Skeletal muscle satellite cell (primary cell): ENCODE measurements at regions not wholly inside any gene's neighbourhood (a gene's known extent, or its start where the extent isn't known, plus 50 kb on each side); places are given as distances from the start of the nearest gene placed in this dataset.

Source experiments
- H3K27me3 ChIP-seq: 2 replicates; pipeline ENCODE4 v1.7.0; 2013; ENCODE audit warnings: low read length; ENCODE audit not compliant: control insufficient read depth, insufficient read depth
- H3K36me3 ChIP-seq: 2 replicates; pipeline ENCODE4 v1.7.0; 2013; ENCODE audit warnings: mild to moderate bottlenecking, control low read depth, low read length; ENCODE audit not compliant: insufficient read depth
- H3K4me1 ChIP-seq: 2 replicates; pipeline ENCODE4 v1.7.0; 2013; ENCODE audit warnings: low read length; ENCODE audit not compliant: control insufficient read depth, insufficient read depth
- H3K4me2 ChIP-seq: 2 replicates; pipeline ENCODE4 v1.7.0; 2013; ENCODE audit warnings: mild to moderate bottlenecking, low read length
- H3K4me3 ChIP-seq: 2 replicates; pipeline ENCODE4 v1.7.0; 2013; ENCODE audit warnings: low read length
- H3K9ac ChIP-seq: 2 replicates; pipeline ENCODE4 v1.7.0; 2013; ENCODE audit warnings: mild to moderate bottlenecking, low read depth, low read length, moderate library complexity
- H3K9me3 ChIP-seq: replicated peaks from 2 replicates; pipeline ENCODE4 v1.7.0; 2013; ENCODE audit warnings: mild to moderate bottlenecking, control low read depth, low read length

DNA sequence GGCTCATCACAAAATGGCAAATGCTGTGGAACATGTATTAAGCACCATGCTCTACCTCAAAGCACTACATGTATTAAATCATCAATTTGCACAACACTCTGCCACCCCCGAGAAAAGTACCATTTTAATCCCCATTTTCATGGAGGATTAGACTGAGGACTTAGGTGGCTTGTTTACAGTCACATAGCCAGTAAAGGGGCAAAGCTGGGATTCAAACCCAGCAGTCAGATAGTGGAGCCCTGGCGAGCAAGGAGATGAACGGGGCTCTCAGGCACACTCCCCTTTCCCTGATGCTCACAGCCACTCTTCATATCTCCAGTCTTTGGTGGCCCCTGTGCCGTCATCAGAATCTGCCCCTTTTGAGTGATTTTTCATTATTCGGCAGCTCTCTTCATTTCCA is 262.9 kb downstream of the DIRAS2 start:
- no peak overlapping the region for H3K4me3 ChIP-seq
- no peaks in the 10 kb centered on the region for H3K27me3 ChIP-seq
- H3K4me1 ChIP-seq: no peaks in the 10 kb centered on the region
- H3K9ac ChIP-seq: no peak overlapping the region
- no peak overlapping the region for H3K4me2 ChIP-seq
- H3K36me3 ChIP-seq: no peaks in the 10 kb centered on the region
- H3K9me3 ChIP-seq: no peaks in the 10 kb centered on the region

- no peaks in the 10 kb centered on the region for H3K4me1 ChIP-seq
- H3K4me3 ChIP-seq: no peak overlapping the region
- no peaks in the 10 kb centered on the region for H3K9me3 ChIP-seq
- no peaks in the 10 kb centered on the region for H3K27me3 ChIP-seq
- no peak overlapping the region for H3K4me2 ChIP-seq
- no peak overlapping the region for H3K9ac ChIP-seq
- no peaks in the 10 kb centered on the region for H3K36me3 ChIP-seq
Measured at GRCh38 chr9:90385146-90385545, 257.5 kb downstream of the DIRAS2 start.

DNA sequence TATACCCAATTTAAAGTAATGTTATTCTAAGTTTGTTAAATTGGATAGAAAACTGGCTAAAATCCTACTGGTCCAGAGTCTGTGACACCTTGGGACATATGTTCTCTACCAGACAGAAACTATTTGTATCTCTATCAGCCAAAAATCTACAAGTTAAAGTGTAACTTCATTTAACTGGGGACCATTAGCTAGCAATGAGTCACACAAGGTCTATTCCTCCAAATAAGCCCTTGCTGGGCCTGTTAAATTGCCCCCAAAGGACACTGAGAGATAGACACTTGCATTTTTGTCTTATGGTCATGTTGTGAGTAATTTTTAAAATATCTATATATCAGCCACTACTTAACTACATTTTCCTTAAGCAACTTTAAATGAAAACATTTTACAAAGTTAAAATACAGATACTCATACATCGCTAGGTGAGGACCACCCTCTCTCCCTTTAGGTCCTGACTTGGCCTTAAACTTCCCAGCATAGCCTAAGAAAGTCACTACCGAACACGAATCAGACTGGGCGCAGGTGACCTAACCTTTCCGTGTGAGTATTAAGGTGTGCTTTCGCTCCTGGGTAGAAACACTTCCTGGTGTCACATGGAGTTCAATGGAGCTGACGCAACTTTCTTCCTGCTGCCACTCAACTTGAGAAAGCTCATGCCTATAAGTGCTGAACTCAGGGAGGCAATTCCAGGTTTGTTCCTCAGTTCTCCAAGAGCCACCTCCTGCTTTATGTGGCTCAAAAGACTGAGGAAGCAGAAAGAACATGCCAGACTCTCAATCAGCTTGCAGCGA is 249.1 kb downstream of the DIRAS2 start:
- H3K27me3 ChIP-seq: no peaks in the 10 kb centered on the region
- no peak overlapping the region for H3K4me3 ChIP-seq
- H3K4me2 ChIP-seq: no peak overlapping the region
- no peaks in the 10 kb centered on the region for H3K9me3 ChIP-seq
- H3K36me3 ChIP-seq: no peaks in the 10 kb centered on the region
- H3K9ac ChIP-seq: no peak overlapping the region
- no peaks in the 10 kb centered on the region for H3K4me1 ChIP-seq

- Histone ChIP-seq H3K36me3 (no peaks in the 10 kb centered on the region), H3K4me3 (no peak overlapping the region), H3K4me2 (no peak overlapping the region), H3K9me3 (no peaks in the 10 kb centered on the region), H3K27me3 (no peaks in the 10 kb centered on the region), H3K4me1 (no peaks in the 10 kb centered on the region), H3K9ac (no peak overlapping the region)
Measured at GRCh38 chr9:90394871-90395270, 247.8 kb downstream of the DIRAS2 start.

- Histone ChIP-seq H3K4me3 (no peak overlapping the region), H3K27me3 (no peaks in the 10 kb centered on the region), H3K36me3 (no peaks in the 10 kb centered on the region), H3K9me3 (no peaks in the 10 kb centered on the region), H3K9ac (no peak overlapping the region), H3K4me2 (no peak overlapping the region), H3K4me1 (no peaks in the 10 kb centered on the region)
Measured at GRCh38 chr9:90400091-90400490, 242.5 kb downstream of the DIRAS2 start.

GRCh38 chr9:90408659-90409058 is 234.0 kb downstream of the DIRAS2 start:
- Histone ChIP-seq H3K4me2 (no peak overlapping the region), H3K9ac (no peak overlapping the region), H3K4me1 (no peaks in the 10 kb centered on the region), H3K9me3 (no peaks in the 10 kb centered on the region), H3K4me3 (no peak overlapping the region), H3K27me3 (no peaks in the 10 kb centered on the region), H3K36me3 (no peaks in the 10 kb centered on the region)

DNA sequence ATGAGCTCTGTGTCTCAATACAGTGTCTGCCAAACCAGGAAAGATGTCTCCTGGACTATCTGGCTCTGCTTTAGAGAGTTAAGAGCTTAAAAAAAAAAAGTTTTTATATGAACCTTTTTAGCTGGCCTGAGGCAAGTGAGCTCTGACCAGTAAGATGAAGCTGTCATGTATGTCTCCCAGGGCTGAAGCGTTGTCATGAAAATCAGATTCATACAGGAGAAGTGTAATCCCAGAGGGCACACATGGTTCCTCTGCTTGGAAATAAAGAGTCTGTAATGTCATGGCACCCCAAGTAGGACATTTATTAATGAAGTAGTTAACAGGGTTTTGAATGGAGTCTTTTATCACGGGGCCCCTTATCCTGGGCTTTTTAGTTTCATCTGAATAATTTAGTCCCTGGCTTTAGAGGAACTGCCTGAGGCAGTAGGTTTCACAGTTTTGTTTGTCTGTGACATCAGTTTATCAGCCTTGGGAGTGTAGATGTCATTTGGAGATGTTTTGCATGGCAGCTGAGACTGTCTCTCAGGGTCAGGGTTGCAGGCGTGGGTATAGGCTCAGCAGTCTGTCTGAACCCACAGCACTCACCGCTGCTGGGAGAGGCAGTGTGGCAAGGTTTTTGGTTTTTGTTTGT is 223.3 kb downstream of the DIRAS2 start:
- no peak overlapping the region for H3K4me3 ChIP-seq

DNA sequence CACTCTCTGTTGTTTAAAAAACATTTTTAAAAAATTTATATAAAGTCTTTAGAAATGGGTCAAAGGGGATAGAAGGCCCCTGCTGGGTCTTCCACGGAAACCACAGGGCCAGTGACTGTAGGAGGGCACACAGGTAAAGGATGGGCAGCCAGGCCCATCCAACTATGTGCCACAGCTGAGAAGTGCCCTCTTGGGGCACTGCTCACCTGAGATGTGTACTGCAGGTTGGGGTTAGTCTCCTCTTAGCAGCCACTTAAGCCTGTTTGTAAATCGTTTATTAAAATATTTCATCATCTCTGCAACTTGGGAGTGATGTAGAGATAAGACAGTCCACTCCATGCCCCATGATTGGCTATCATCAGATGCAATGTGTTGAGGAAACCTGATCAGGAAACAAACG is 222.4 kb downstream of the DIRAS2 start:
- no peaks in the 10 kb centered on the region for H3K9me3 ChIP-seq
- H3K4me2 ChIP-seq: no peak overlapping the region
- no peak overlapping the region for H3K9ac ChIP-seq
- no peak overlapping the region for H3K4me3 ChIP-seq
- H3K4me1 ChIP-seq: no peaks in the 10 kb centered on the region
- no peaks in the 10 kb centered on the region for H3K36me3 ChIP-seq
- H3K27me3 ChIP-seq: no peaks in the 10 kb centered on the region

More for the DNA sequence above, 223.3 kb downstream of the DIRAS2 start:
- no peak overlapping the region for H3K9ac ChIP-seq
- H3K4me2 ChIP-seq: no peak overlapping the region
- H3K4me1 ChIP-seq: no peaks in the 10 kb centered on the region
- H3K27me3 ChIP-seq: no peaks in the 10 kb centered on the region
- no peaks in the 10 kb centered on the region for H3K9me3 ChIP-seq
- H3K36me3 ChIP-seq: no peaks in the 10 kb centered on the region

- no peaks in the 10 kb centered on the region for H3K27me3 ChIP-seq
- H3K9me3 ChIP-seq: no peaks in the 10 kb centered on the region
- no peaks in the 10 kb centered on the region for H3K4me1 ChIP-seq
- no peaks in the 10 kb centered on the region for H3K36me3 ChIP-seq
- H3K9ac ChIP-seq: no peak overlapping the region
- H3K4me2 ChIP-seq: no peak overlapping the region
- H3K4me3 ChIP-seq: no peak overlapping the region
Measured at GRCh38 chr9:90420768-90421513, 221.7 kb downstream of the DIRAS2 start.

DNA sequence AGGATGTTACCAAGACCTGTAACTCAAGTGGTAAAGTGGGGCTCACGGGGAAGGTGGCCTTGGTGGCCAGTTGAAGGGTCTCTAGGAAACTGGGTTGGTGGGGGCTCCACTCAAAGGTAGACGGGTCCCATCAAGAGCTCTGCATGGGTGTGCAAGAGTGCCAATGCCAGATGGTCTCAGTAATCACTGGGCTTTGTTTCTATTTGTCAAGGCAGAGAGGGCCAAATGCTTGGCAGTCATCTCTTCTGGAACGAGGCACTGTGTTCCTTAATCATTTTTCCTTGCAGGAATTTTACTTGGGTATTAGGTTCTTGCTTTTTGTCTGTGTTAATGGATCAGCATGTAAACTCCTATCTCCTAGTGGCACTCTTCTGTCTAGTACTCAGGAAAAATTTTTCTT is 220.8 kb downstream of the DIRAS2 start:
- Histone ChIP-seq H3K4me3 (no peak overlapping the region), H3K4me2 (no peak overlapping the region), H3K4me1 (no peaks in the 10 kb centered on the region)

GRCh38 chr9:90423661-90424193 is 218.9 kb downstream of the DIRAS2 start:
- H3K9me3 ChIP-seq: no peaks in the 10 kb centered on the region
- no peaks in the 10 kb centered on the region for H3K27me3 ChIP-seq
- no peak overlapping the region for H3K4me3 ChIP-seq

More for the DNA sequence above, 220.8 kb downstream of the DIRAS2 start:
- H3K36me3 ChIP-seq: no peaks in the 10 kb centered on the region
- no peak overlapping the region for H3K9ac ChIP-seq
- H3K9me3 ChIP-seq: no peaks in the 10 kb centered on the region
- H3K27me3 ChIP-seq: no peaks in the 10 kb centered on the region

More at GRCh38 chr9:90423661-90424193, 218.9 kb downstream of the DIRAS2 start:
- Histone ChIP-seq H3K4me2 (no peak overlapping the region), H3K9ac (no peak overlapping the region), H3K36me3 (no peaks in the 10 kb centered on the region), H3K4me1 (no peaks in the 10 kb centered on the region)
